ENCODE measurements at regions not wholly inside any gene's neighbourhood (a gene's known extent, or its start where the extent isn't known, plus 50 kb on each side); places are given as distances from the start of the nearest gene placed in this dataset.

DNA sequence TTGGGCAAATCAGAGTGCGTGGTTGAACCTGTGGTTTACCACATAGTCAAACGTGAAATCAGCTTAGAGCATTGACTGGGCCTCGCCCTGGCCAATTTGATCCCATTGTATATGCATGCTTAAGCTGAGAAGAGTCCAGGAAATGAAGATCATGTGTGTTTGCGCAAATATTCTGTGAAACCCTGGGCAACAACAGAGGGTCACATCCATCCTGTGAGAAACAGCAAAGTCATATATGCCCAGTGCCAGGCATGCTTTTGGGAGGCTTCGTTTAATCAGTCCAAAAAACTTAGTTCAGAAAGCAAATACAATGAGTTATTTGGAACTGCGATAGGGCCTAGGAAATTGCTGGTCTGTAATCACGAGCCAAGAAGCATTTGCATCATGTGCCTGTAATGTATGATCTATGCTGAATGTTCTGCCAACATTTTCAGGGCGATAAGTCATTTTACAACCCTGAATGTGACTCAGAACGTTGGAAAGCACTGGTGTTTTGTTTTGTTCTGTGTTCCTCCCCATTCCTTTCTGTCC, 412.1 kb upstream of the CELF2 start:
- H3K4me3 ChIP-seq (ENCODE audit: low read depth in 1 of 2, low read length in 2 of 2) = no peak overlapping the region
- no peaks in the 10 kb centered on the region for H3K4me1 ChIP-seq (ENCODE audit: control insufficient read depth in 2 of 2, insufficient read depth in 2 of 2, low read length in 1 of 2)
- 58 to 61% methylated on average over 9 of the region's 9 CpGs for WGBS, 2 donors
- no peak overlapping the region for H3K27ac ChIP-seq (ENCODE audit: low read depth in 2 of 2, low read length in 1 of 2)
- no peaks in the 10 kb centered on the region for H3K36me3 ChIP-seq (ENCODE audit: control insufficient read depth in 2 of 2, insufficient read depth in 2 of 2, low read length in 1 of 2)
- H3K27me3 ChIP-seq (ENCODE audit: control insufficient read depth in 1 of 2, insufficient read depth in 2 of 2, low read length in 2 of 2) = no peaks in the 10 kb centered on the region
- H3K9me3 ChIP-seq (ENCODE audit: control insufficient read depth in 2 of 2, insufficient read depth in 1 of 2, low read depth in 1 of 2, low read length in 1 of 2) = no peaks in the 10 kb centered on the region

DNA sequence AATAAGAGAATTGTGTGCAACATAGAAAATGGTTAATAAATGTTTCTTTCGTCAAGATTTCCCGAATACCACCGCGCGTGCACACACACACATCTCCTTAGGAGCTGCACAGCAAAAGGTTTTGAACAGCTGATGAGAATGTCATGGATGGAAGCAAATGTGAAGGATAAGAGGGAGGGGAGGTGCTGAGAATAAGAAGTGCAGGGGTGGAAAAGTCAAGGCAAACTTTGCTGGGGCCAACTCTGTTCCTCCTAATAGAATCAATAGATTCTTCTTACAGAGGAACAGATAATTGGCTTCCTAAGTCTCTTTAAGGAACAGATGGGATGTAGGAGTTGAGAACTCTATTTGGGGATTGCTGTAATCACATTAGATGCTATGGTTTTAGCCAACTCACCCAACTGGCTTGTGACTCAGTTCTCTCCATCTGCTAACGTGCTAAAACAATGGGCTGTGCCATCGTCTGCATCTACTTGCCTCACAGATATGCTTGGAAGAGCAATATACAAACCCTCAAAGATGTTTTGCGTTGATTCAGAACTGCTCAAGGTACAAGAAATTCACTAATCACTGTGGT, 408.2 kb upstream of the CELF2 start:
- Histone ChIP-seq H3K4me1 (ENCODE audit: control insufficient read depth in 2 of 2, insufficient read depth in 2 of 2, low read length in 1 of 2) (no peaks in the 10 kb centered on the region), H3K9me3 (ENCODE audit: control insufficient read depth in 2 of 2, insufficient read depth in 1 of 2, low read depth in 1 of 2, low read length in 1 of 2) (no peaks in the 10 kb centered on the region), H3K36me3 (ENCODE audit: control insufficient read depth in 2 of 2, insufficient read depth in 2 of 2, low read length in 1 of 2) (no peaks in the 10 kb centered on the region), H3K27me3 (ENCODE audit: control insufficient read depth in 1 of 2, insufficient read depth in 2 of 2, low read length in 2 of 2) (no peaks in the 10 kb centered on the region), H3K4me3 (ENCODE audit: low read depth in 1 of 2, low read length in 2 of 2) (no peak overlapping the region), H3K27ac (ENCODE audit: low read depth in 2 of 2, low read length in 1 of 2) (no peak overlapping the region)
- WGBS, 2 donors = 88 to 90% methylated on average over 8 of the region's 8 CpGs

DNA sequence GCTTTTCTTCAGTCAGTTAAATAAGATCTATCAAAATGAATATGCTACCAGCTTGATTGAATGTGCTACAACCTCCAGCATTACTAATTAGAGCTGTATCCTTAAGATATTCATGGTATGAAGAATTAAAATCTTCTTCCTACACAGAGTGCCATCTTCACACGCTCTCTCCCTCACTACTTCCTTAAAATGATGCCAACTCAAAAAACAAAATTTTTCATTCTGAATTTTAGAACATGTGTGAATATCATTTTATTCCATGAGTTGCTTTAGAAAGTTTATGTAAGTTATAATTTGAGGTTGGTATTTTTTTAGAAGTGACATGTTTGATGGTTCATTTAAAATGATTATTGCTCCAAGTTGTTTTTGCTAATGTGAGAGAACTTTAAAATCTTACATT, 407.5 kb upstream of the CELF2 start:
- Histone ChIP-seq H3K4me1 (ENCODE audit: control insufficient read depth in 2 of 2, insufficient read depth in 2 of 2, low read length in 1 of 2) (no peaks in the 10 kb centered on the region), H3K27me3 (ENCODE audit: control insufficient read depth in 1 of 2, insufficient read depth in 2 of 2, low read length in 2 of 2) (no peaks in the 10 kb centered on the region), H3K9me3 (ENCODE audit: control insufficient read depth in 2 of 2, insufficient read depth in 1 of 2, low read depth in 1 of 2, low read length in 1 of 2) (no peaks in the 10 kb centered on the region), H3K27ac (ENCODE audit: low read depth in 2 of 2, low read length in 1 of 2) (no peak overlapping the region), H3K4me3 (ENCODE audit: low read depth in 1 of 2, low read length in 2 of 2) (no peak overlapping the region), H3K36me3 (ENCODE audit: control insufficient read depth in 2 of 2, insufficient read depth in 2 of 2, low read length in 1 of 2) (no peaks in the 10 kb centered on the region)
- WGBS, 2 donors = 73 to 84% methylated on average over 1 of the region's 1 CpG

DNA sequence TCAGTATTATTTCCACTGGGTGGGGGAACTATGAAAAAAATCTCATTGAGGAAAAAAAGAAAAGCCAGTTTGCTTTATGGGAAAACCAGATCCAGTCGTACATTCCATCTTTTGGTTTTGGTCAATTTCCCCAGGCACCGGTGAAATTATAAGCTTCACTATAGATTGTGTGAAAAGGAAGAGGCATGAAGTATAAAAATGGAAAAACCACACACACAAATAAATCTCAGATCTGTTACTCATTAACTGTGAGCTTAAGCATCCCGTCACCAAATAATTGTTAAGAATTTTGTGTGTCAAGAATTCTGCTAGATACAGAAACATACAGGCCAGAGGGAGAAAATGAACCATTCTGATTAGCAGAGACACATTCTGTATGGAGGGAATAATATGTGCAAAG, 405.5 kb upstream of the CELF2 start:
- Histone ChIP-seq H3K27me3 (ENCODE audit: control insufficient read depth in 1 of 2, insufficient read depth in 2 of 2, low read length in 2 of 2) (no peaks in the 10 kb centered on the region), H3K4me3 (ENCODE audit: low read depth in 1 of 2, low read length in 2 of 2) (no peak overlapping the region), H3K9me3 (ENCODE audit: control insufficient read depth in 2 of 2, insufficient read depth in 1 of 2, low read depth in 1 of 2, low read length in 1 of 2) (no peaks in the 10 kb centered on the region), H3K4me1 (ENCODE audit: control insufficient read depth in 2 of 2, insufficient read depth in 2 of 2, low read length in 1 of 2) (no peaks in the 10 kb centered on the region), H3K27ac (ENCODE audit: low read depth in 2 of 2, low read length in 1 of 2) (no peak overlapping the region), H3K36me3 (ENCODE audit: control insufficient read depth in 2 of 2, insufficient read depth in 2 of 2, low read length in 1 of 2) (no peaks in the 10 kb centered on the region)
- 83 to 92% methylated on average over 3 of the region's 3 CpGs for WGBS, 2 donors

DNA sequence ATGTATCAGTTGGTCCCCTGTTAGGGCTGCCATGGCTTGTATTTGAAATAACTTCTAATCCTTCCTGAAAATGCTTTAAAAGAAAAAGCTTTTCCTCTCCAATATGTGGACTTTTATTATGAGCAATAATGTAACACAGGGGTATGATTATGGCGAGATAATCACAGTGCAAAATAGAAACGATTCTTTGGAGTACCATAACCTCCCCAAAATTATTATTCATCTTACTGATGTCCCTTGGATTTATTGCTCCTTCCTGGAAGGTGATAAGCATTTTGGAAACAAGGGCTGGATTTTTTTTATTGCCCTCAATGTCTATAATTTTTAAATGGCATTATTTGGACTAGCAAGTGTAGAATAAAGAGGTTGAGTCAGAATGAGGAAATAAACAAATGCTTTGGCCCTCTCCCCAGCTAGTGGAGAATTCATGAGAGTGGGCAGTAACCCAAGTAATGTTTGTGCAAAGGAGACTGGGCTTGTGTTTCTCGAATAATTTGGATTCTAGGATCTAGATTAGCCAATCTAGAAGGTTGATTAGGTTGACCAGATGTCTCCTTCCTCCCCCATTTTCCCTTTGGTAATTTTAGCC, 403.9 kb upstream of the CELF2 start:
- no peaks in the 10 kb centered on the region for H3K27me3 ChIP-seq (ENCODE audit: control insufficient read depth in 1 of 2, insufficient read depth in 2 of 2, low read length in 2 of 2)
- no peaks in the 10 kb centered on the region for H3K36me3 ChIP-seq (ENCODE audit: control insufficient read depth in 2 of 2, insufficient read depth in 2 of 2, low read length in 1 of 2)
- H3K27ac ChIP-seq (ENCODE audit: low read depth in 2 of 2, low read length in 1 of 2) = no peak overlapping the region
- no peaks in the 10 kb centered on the region for H3K9me3 ChIP-seq (ENCODE audit: control insufficient read depth in 2 of 2, insufficient read depth in 1 of 2, low read depth in 1 of 2, low read length in 1 of 2)
- no peaks in the 10 kb centered on the region for H3K4me1 ChIP-seq (ENCODE audit: control insufficient read depth in 2 of 2, insufficient read depth in 2 of 2, low read length in 1 of 2)
- no peak overlapping the region for H3K4me3 ChIP-seq (ENCODE audit: low read depth in 1 of 2, low read length in 2 of 2)
- 58 to 69% methylated on average over 3 of the region's 3 CpGs for WGBS, 2 donors

DNA sequence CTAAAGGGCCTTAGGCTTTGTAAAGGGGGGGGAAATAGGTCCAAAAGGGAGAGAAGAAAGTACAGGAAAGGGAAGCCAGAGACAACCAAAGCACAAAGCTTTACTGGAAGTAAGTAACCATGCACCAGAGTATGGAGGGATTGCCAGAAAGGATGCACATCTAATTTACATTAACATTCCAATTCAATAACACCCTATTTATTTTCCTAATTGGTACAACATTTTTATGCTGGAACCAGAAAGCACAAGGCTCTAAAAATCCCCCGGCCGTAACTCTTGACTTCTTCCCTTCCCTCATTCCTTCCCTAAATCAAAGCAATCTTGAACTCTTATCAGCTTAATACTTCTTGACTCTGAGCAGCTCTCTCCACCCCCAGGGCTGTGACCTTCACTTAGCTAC, 400.0 kb upstream of the CELF2 start:
- no peaks in the 10 kb centered on the region for H3K4me1 ChIP-seq (ENCODE audit: control insufficient read depth in 2 of 2, insufficient read depth in 2 of 2, low read length in 1 of 2)
- 79 to 80% methylated on average over 2 of the region's 2 CpGs for WGBS, 2 donors
- no peak overlapping the region for H3K4me3 ChIP-seq (ENCODE audit: low read depth in 1 of 2, low read length in 2 of 2)
- H3K9me3 ChIP-seq (ENCODE audit: control insufficient read depth in 2 of 2, insufficient read depth in 1 of 2, low read depth in 1 of 2, low read length in 1 of 2) = no peaks in the 10 kb centered on the region
- H3K27ac ChIP-seq (ENCODE audit: low read depth in 2 of 2, low read length in 1 of 2) = no peak overlapping the region
- no peaks in the 10 kb centered on the region for H3K27me3 ChIP-seq (ENCODE audit: control insufficient read depth in 1 of 2, insufficient read depth in 2 of 2, low read length in 2 of 2)
- H3K36me3 ChIP-seq (ENCODE audit: control insufficient read depth in 2 of 2, insufficient read depth in 2 of 2, low read length in 1 of 2) = no peaks in the 10 kb centered on the region

DNA sequence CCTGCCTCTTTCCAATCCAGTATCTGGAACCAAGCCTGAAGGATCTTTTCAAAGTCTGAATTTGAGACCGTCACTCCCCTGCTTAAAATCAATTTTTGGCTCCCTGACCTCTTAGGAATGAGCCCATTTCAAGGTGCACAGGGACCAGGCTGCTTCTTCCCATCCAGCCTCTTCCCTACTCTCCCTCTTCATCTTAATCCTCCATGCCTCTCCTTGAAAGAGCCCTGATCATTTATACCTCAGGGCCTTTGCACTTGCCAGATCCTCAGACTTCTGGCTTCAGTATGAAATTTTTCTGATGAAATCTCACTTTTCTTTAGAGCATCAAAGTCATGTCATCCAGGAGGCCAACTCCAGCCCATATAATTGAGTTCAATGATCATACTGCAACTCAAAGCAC, 399.5 kb upstream of the CELF2 start:
- Histone ChIP-seq H3K27ac (ENCODE audit: low read depth in 2 of 2, low read length in 1 of 2) (no peak overlapping the region), H3K4me3 (ENCODE audit: low read depth in 1 of 2, low read length in 2 of 2) (no peak overlapping the region), H3K36me3 (ENCODE audit: control insufficient read depth in 2 of 2, insufficient read depth in 2 of 2, low read length in 1 of 2) (no peaks in the 10 kb centered on the region), H3K9me3 (ENCODE audit: control insufficient read depth in 2 of 2, insufficient read depth in 1 of 2, low read depth in 1 of 2, low read length in 1 of 2) (no peaks in the 10 kb centered on the region), H3K4me1 (ENCODE audit: control insufficient read depth in 2 of 2, insufficient read depth in 2 of 2, low read length in 1 of 2) (no peaks in the 10 kb centered on the region), H3K27me3 (ENCODE audit: control insufficient read depth in 1 of 2, insufficient read depth in 2 of 2, low read length in 2 of 2) (no peaks in the 10 kb centered on the region)
- 87 to 91% methylated on average over 1 of the region's 1 CpG for WGBS, 2 donors

DNA sequence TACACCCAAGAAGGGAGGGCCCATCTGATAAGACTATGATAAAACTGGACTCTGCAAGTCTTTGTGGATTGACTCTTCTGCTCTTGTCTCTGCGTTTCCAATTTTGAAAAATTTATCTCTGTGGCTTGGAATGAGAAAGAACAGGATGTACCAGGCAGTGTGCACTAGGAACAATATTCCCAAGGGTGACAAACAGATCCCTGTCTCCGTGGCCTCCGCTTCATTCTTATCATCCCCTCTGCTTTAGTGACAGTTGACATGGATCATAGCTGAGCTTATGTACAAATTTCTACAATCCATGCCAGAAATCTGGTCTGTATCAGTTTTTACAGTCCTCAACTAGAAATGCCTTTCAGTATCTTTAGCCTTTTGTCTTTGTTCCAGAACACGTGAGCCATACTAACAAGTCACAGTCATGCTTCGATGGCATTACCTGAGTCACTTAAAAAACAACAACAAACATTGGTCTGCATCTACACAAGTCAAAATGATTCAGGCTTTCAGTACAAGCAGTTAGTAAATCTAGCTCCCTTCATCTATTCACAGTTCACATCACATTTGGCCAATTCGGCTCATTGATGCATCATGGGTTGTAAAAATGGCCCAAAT, 393.6 kb upstream of the CELF2 start:
- Histone ChIP-seq H3K4me1 (ENCODE audit: control insufficient read depth in 2 of 2, insufficient read depth in 2 of 2, low read length in 1 of 2) (no peaks in the 10 kb centered on the region), H3K4me3 (ENCODE audit: low read depth in 1 of 2, low read length in 2 of 2) (no peak overlapping the region), H3K27ac (ENCODE audit: low read depth in 2 of 2, low read length in 1 of 2) (no peak overlapping the region), H3K9me3 (ENCODE audit: control insufficient read depth in 2 of 2, insufficient read depth in 1 of 2, low read depth in 1 of 2, low read length in 1 of 2) (no peaks in the 10 kb centered on the region), H3K36me3 (ENCODE audit: control insufficient read depth in 2 of 2, insufficient read depth in 2 of 2, low read length in 1 of 2) (no peaks in the 10 kb centered on the region), H3K27me3 (ENCODE audit: control insufficient read depth in 1 of 2, insufficient read depth in 2 of 2, low read length in 2 of 2) (no peaks in the 10 kb centered on the region)
- 67 to 69% methylated on average over 6 of the region's 6 CpGs for WGBS, 2 donors

DNA sequence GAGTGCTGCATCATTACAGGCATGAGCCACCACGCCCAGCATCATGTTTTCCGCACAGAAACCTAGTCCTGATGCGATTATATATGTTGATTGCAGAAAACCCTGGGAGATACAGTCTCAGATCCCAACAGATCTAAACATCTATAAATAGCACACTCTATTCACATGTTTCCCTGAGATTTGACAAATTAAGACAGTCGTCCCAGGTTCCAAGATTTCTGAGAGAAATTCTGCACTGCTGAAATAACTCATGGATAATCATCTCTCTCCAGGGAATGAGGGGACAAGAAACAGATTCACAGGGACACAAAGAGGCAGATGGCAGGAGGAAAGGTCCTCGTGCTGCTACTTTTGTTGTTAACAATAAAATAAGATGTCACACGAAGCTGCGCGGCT, 393.1 kb upstream of the CELF2 start:
- H3K27ac ChIP-seq (ENCODE audit: low read depth in 2 of 2, low read length in 1 of 2) = no peak overlapping the region
- no peaks in the 10 kb centered on the region for H3K27me3 ChIP-seq (ENCODE audit: control insufficient read depth in 1 of 2, insufficient read depth in 2 of 2, low read length in 2 of 2)
- H3K36me3 ChIP-seq (ENCODE audit: control insufficient read depth in 2 of 2, insufficient read depth in 2 of 2, low read length in 1 of 2) = no peaks in the 10 kb centered on the region
- 78 to 79% methylated on average over 8 of the region's 8 CpGs for WGBS, 2 donors
- H3K4me3 ChIP-seq (ENCODE audit: low read depth in 1 of 2, low read length in 2 of 2) = no peak overlapping the region
- H3K4me1 ChIP-seq (ENCODE audit: control insufficient read depth in 2 of 2, insufficient read depth in 2 of 2, low read length in 1 of 2) = no peaks in the 10 kb centered on the region
- no peaks in the 10 kb centered on the region for H3K9me3 ChIP-seq (ENCODE audit: control insufficient read depth in 2 of 2, insufficient read depth in 1 of 2, low read depth in 1 of 2, low read length in 1 of 2)

DNA sequence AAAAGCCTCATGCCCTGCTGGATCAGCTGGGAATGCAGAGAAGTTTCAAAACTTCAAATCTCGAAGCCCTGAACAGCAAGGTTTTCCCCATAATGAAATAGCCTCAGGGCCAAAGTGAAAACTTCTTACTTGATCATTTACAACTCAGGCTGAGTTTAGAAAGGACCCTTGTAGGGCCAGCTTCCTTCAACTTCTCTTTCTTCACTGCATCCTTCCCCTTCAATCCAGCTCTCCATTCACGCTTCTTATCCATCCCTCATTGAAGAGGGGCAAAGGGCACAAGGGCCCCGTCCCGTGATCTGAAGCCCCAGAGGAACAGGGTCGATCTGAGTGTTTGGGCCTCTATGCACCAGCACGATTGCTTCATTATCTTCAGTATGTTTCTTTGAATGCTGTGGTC, 392.2 kb upstream of the CELF2 start:
- peaks cover 0 to 2% of the 10 kb centered on the region in 2 donors for H3K27me3 ChIP-seq (ENCODE audit: control insufficient read depth in 1 of 2, insufficient read depth in 2 of 2, low read length in 2 of 2)
- 74 to 84% methylated on average over 6 of the region's 6 CpGs for WGBS, 2 donors
- H3K4me1 ChIP-seq (ENCODE audit: control insufficient read depth in 2 of 2, insufficient read depth in 2 of 2, low read length in 1 of 2) = no peaks in the 10 kb centered on the region
- no peaks in the 10 kb centered on the region for H3K9me3 ChIP-seq (ENCODE audit: control insufficient read depth in 2 of 2, insufficient read depth in 1 of 2, low read depth in 1 of 2, low read length in 1 of 2)
- no peak overlapping the region for H3K4me3 ChIP-seq (ENCODE audit: low read depth in 1 of 2, low read length in 2 of 2)
- H3K27ac ChIP-seq (ENCODE audit: low read depth in 2 of 2, low read length in 1 of 2) = no peak overlapping the region
- H3K36me3 ChIP-seq (ENCODE audit: control insufficient read depth in 2 of 2, insufficient read depth in 2 of 2, low read length in 1 of 2) = no peaks in the 10 kb centered on the region

All from esophagus (tissue), 2 donors.